A549 (cell line): ENCODE measurements at regions not wholly inside any gene's neighbourhood (a gene's known extent, or its start where the extent isn't known, plus 50 kb on each side); places are given as distances from the start of the nearest gene placed in this dataset.

Source experiments
- ATAC-seq, 2 experiments: fragments of 200-7000 bp in 1 of 2; fragments of >200 bp in 1 of 2; cut with Nextera tagmentation in 1 of 2; cut with Tn5 transposase in 1 of 2; 3 replicates each; pipeline versions ENCODE4 v1.8.0 to v1.9.1; 2018 to 2020; ENCODE audit warnings: mild to moderate bottlenecking in 1 of 2, moderate library complexity in 1 of 2
- CTCF ChIA-PET: fragments of 300-600 bp; sonication (Branson Sonifier 250); formaldehyde crosslinking; extraction: SDS; loops from one replicate; lab custom pipeline; 2021; ENCODE audit warnings: antibody characterized with exemption, inconsistent platforms; lab: Yijun Ruan, JAX
- POLR2A ChIA-PET: fragments of 350-600 bp; formaldehyde crosslinking; extraction: SDS; loops from one replicate; lab custom pipeline; 2021; ENCODE audit warnings: antibody characterized with exemption, inconsistent platforms; lab: Yijun Ruan, JAX
- DNase-seq, 2 experiments: peaks; one replicate each; pipeline versions ENCODE4 v3.0.0 to v3.0.0-alpha.2; 2011 to 2016; ENCODE audit warnings: low read depth in 1 of 2, low spot score in 1 of 2
- FAIRE-seq: peaks from 2 replicates; lab custom pipeline; 2011; peaks lifted over from hg19 to GRCh38; lab: Jason Lieb, UNC
- H3K27ac ChIP-seq, 2 experiments: fragments of >200 bp; sonication (Bioruptor Twin); formaldehyde crosslinking; 3 replicates each; pipeline ENCODE4 v1.5.1; 2016 to 2017
- H3K4me1 ChIP-seq: fragments of >200 bp; sonication (Bioruptor Twin); formaldehyde crosslinking; 3 replicates; pipeline ENCODE4 v1.6.1; 2016
- H3K4me2 ChIP-seq: fragments of >200 bp; sonication (Bioruptor Twin); formaldehyde crosslinking; 3 replicates; pipeline ENCODE4 v1.6.1; 2016
- H3K4me3 ChIP-seq: fragments of >200 bp; sonication (Bioruptor Twin); formaldehyde crosslinking; 3 replicates; pipeline ENCODE4 v1.5.1; 2016
- H3K9me3 ChIP-seq: fragments of >200 bp; sonication (Bioruptor Twin); formaldehyde crosslinking; 3 replicates; pipeline ENCODE4 v1.6.1; 2016
- BHLHE40 ChIP-seq: IDR thresholded peaks from 2 replicates; pipeline ENCODE4 v1.6.1; 2012; ENCODE audit warnings: low read depth, low read length, inconsistent platforms
- CHD2 ChIP-seq: fragments of 150-350 bp; IDR thresholded peaks from 2 replicates; pipeline ENCODE4 v1.6.1; 2014; ENCODE audit warnings: low read length; ENCODE audit not compliant: partially characterized antibody
- EHMT2 ChIP-seq: fragments of 200-600 bp; sonication (generic); IDR thresholded peaks from 2 replicates; pipeline ENCODE4 v1.6.1; 2016; ENCODE audit warnings: antibody characterized with exemption, low read depth, mild to moderate bottlenecking, moderate library complexity
- EP300 ChIP-seq, 2 experiments: fragments of >200 bp; sonication (Bioruptor Twin); formaldehyde crosslinking; IDR thresholded peaks; 2 replicates in 1 of 2; 3 replicates in 1 of 2; pipeline ENCODE4 v1.6.1; 2016 to 2017
- FOSB ChIP-seq: fragments of 250-450 bp; sonication (Bioruptor Pico); IDR thresholded peaks from 2 replicates; pipeline ENCODE4 v1.5.0; 2020; ENCODE audit warnings: mild to moderate bottlenecking, moderate library complexity
- FOSL2 ChIP-seq, 2 experiments: fragments of 450-650 bp in 1 of 2; fragments of >200 bp in 1 of 2; sonication (Bioruptor Twin) in 1 of 2; formaldehyde crosslinking; IDR thresholded peaks; 2 replicates each; pipeline versions ENCODE4 v1.5.0 to v1.6.1; 2016 to 2020; ENCODE audit warnings: mild to moderate bottlenecking in 1 of 2, moderate library complexity in 1 of 2
- GATA3 ChIP-seq: IDR thresholded peaks from 2 replicates; pipeline ENCODE4 v1.6.1; 2012; ENCODE audit warnings: borderline replicate concordance
- HDAC2 ChIP-seq: fragments of 200-600 bp; sonication (generic); IDR thresholded peaks from 2 replicates; pipeline ENCODE4 v1.6.1; 2016
- HES2 ChIP-seq: fragments of >200 bp; sonication (Bioruptor Twin); formaldehyde crosslinking; IDR thresholded peaks from 2 replicates; pipeline ENCODE4 v1.6.1; 2016
- HOXA7 ChIP-seq: fragments of 250-450 bp; sonication (Bioruptor Pico); IDR thresholded peaks from 2 replicates; pipeline ENCODE4 v1.5.0; 2020; ENCODE audit warnings: mild to moderate bottlenecking, moderate library complexity
- HOXB5 ChIP-seq: fragments of 250-450 bp; sonication (Bioruptor Pico); IDR thresholded peaks from 2 replicates; pipeline ENCODE4 v1.5.0; 2020; ENCODE audit warnings: mild to moderate bottlenecking, moderate library complexity
- JUNB ChIP-seq: fragments of >200 bp; sonication (Bioruptor Twin); formaldehyde crosslinking; IDR thresholded peaks from 2 replicates; pipeline ENCODE4 v1.6.1; 2016
- KDM1A ChIP-seq: fragments of 200-600 bp; sonication (generic); IDR thresholded peaks from 2 replicates; pipeline ENCODE4 v1.6.1; 2016; ENCODE audit warnings: low read depth, mild to moderate bottlenecking
- MAFK ChIP-seq: fragments of 450-650 bp; IDR thresholded peaks from 2 replicates; pipeline ENCODE4 v1.6.1; 2014; ENCODE audit not compliant: partially characterized antibody
- MYC ChIP-seq: IDR thresholded peaks from 2 replicates; pipeline ENCODE4 v1.6.1; 2012; ENCODE audit warnings: mild to moderate bottlenecking, inconsistent platforms, low read length, improper control_type of control experiment, borderline replicate concordance
- PBX3 ChIP-seq: IDR thresholded peaks from 2 replicates; pipeline ENCODE4 v1.6.1; 2012
- PHF8 ChIP-seq: fragments of 200-600 bp; sonication (generic); IDR thresholded peaks from 2 replicates; pipeline ENCODE4 v1.6.1; 2016; ENCODE audit warnings: low read depth, mild to moderate bottlenecking, antibody characterized with exemption, moderate library complexity, borderline replicate concordance
- RCOR1 ChIP-seq: fragments of 150-350 bp; IDR thresholded peaks from 2 replicates; pipeline ENCODE4 v1.6.1; 2014; ENCODE audit warnings: antibody characterized with exemption, low read length, low read depth
- SMC3 ChIP-seq: fragments of >200 bp; sonication (Bioruptor Twin); formaldehyde crosslinking; IDR thresholded peaks from 3 replicates; pipeline ENCODE4 v1.6.1; 2018; ENCODE audit warnings: inconsistent platforms
- ZSCAN20 ChIP-seq: fragments of 250-450 bp; sonication (Bioruptor Pico); IDR thresholded peaks from 2 replicates; pipeline ENCODE4 v1.8.0; 2022; ENCODE audit warnings: mild to moderate bottlenecking, moderate library complexity
- WGBS: methylation state at CpG from one replicate; pipeline ENCODE4 v1.1.6; 2017; ENCODE audit errors: missing lambda C conversion rate; 5-methylcytosine and 5-hydroxymethylcytosine counted together

DNA sequence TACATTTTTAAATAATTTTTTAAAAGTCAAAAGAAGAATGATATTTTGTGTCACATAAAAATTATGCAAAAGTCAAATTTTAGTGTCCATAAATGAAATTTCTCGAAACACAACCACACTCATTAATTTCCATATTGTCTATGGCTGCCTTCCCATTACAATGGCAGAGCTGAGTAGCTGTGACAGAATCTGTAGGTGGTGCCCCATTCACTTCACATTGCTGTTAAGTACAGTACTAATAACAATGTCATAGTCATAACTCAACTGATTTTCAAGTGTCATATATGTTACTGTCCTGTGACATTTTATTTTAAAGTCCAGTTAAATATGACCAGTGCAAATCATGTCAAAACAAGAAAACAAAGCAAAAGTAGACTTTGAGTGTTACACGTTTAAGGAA, 114.3 kb downstream of the SPRY2 start:
- POLR2A ChIA-PET = no interaction called here
- no peaks in the 10 kb centered on the region for H3K4me1 ChIP-seq
- H3K9me3 ChIP-seq = no peaks in the 10 kb centered on the region
- ATAC-seq (no peak), FAIRE-seq (no peak), DNase-seq (no peak)
- TF ChIP-seq MYC = no peak
- no peak for TF ChIP-seq FOSB (CRISPR knock-in tag)
- TF ChIP-seq SMC3 = no peak
- no peak for TF ChIP-seq EHMT2
- no peak for TF ChIP-seq PBX3
- TF ChIP-seq PHF8 = no peak
- no peak for TF ChIP-seq HOXA7 (CRISPR knock-in tag)
- no peak for TF ChIP-seq EP300 (IDR thresholded peaks at IDR 0.05)
- TF ChIP-seq MAFK = no peak
- TF ChIP-seq BHLHE40 = no peak
- no peak for TF ChIP-seq RCOR1
- no peak for TF ChIP-seq HDAC2
- TF ChIP-seq KDM1A = no peak
- TF ChIP-seq CHD2 = no peak
- TF ChIP-seq ZSCAN20 (CRISPR knock-in tag) = no peak
- no peak for TF ChIP-seq HES2
- CTCF ChIA-PET = interaction anchor here (0.6 to 1.1 kb wide), 2 partner anchors 11 to 41 kb away, joined by 3 to 4 read pairs; no protein-coding TSS in a partner anchor
- WGBS = 85% methylated on average over 2 of the region's 2 CpGs
- no peak overlapping the region for H3K4me2 ChIP-seq
- no peak overlapping the region for H3K27ac ChIP-seq
- H3K4me3 ChIP-seq = no peak overlapping the region

- H3K4me1 ChIP-seq = no peaks in the 10 kb centered on the region
- DNase-seq (no peak), FAIRE-seq (no peak), ATAC-seq (no peak)
- TF ChIP-seq PHF8 = no peak
- no peak for TF ChIP-seq FOSL2 (IDR thresholded peaks at IDR 0.05)
- TF ChIP-seq FOSL2 (CRISPR knock-in tag; IDR thresholded peaks at IDR 0.05) = peak; percentile 31; the same call in 1 of the 2 replicates
- no peak for TF ChIP-seq HOXB5 (CRISPR knock-in tag)
- TF ChIP-seq JUNB = no peak
- H3K4me3 ChIP-seq = no peak overlapping the region
- CTCF ChIA-PET = no interaction called here
- H3K4me2 ChIP-seq = no peak overlapping the region
- H3K9me3 ChIP-seq = no peaks in the 10 kb centered on the region
- H3K27ac ChIP-seq = no peak overlapping the region
- POLR2A ChIA-PET = no interaction called here
These were observed 116.5 kb downstream of the SPRY2 start for GRCh38 chr13:80224468-80224867.

DNA sequence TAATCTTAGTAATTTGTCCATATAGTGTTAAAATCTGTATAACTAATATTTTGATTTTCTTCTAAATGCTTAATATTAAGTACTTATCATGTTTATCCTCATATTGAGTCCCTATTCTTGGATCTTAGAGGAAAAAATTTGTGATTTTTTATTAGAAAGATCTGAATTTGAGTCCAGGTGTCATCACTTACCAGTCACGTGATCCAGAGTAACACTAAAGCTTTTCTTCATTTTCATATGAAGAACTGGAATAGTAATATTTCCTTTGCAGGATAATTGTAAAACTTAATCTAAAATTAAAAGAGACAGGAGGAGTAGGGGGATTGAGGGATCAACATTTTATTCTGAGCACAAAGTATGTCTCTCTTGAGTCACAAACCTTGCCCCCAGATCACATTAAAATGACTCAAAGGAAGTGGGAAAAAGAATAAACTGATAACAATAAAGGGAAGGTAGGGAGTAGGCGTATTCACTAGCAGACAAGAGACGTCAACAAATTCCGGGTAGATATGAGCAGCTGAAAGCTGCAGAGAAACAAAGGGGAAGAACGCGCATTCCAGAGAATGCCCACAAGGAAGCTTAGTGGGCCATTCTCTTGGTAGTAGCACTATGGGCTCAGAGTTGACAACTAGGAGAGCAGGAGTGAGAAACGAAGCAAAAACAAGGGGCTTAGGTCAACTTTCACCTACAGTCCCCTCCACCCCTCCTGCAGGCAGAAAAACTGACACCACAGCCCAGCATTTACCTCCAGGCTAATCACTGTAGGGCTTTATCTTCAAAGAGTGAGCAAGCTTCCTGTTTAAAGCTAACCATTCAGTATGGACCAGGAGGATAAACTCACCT, 123.1 kb downstream of the SPRY2 start:
- CTCF ChIA-PET = interaction anchor here (1.0 to 1.2 kb wide), 2 partner anchors 16 to 26 kb away, joined by 3 read pairs; no protein-coding TSS in a partner anchor

GRCh38 chr13:80215368-80215767, 125.6 kb downstream of the SPRY2 start:
- FAIRE-seq = no peak
- Histone ChIP-seq H3K4me2 (peak overlapping the region; percentile 58), H3K9me3 (no peaks in the 10 kb centered on the region), H3K27ac (peak overlapping the region; percentile 19 to 61; a peak in 3 of 6 replicates), H3K4me1 (peaks cover 18% of the 10 kb centered on the region), H3K4me3 (no peak overlapping the region)
- 24% methylated on average over 3 of the region's 3 CpGs for WGBS
- ChIA-PET POLR2A (no interaction called here), CTCF (no interaction called here)
- ATAC-seq = peak in 1 of 2 experiments; percentile 61; a peak in 2 of 6 replicates
- DNase-seq = peak in 1 of 2 experiments; percentile 35
- TF ChIP-seq PHF8 (no peak), GATA3 (peak; percentile 37; the same call in 1 of the 2 replicates), FOSL2 (IDR thresholded peaks at IDR 0.05) (no peak), FOSL2 (CRISPR knock-in tag; IDR thresholded peaks at IDR 0.05) (peak; percentile 52; the same call in 1 of the 2 replicates)

More for the DNA sequence above, 123.1 kb downstream of the SPRY2 start:
- POLR2A ChIA-PET = no interaction called here
- DNase-seq (peak in 1 of 2 experiments; percentile 31), FAIRE-seq (no peak), ATAC-seq (peak in 1 of 2 experiments; percentile 51; a peak in 2 of 6 replicates)
- H3K4me3 ChIP-seq = no peak overlapping the region
- H3K4me2 ChIP-seq = no peak overlapping the region
- peaks cover 18% of the 10 kb centered on the region for H3K4me1 ChIP-seq
- 53% methylated on average over 7 of the region's 7 CpGs for WGBS
- TF ChIP-seq FOSB (CRISPR knock-in tag) = no peak
- no peak for TF ChIP-seq SMC3
- no peaks in the 10 kb centered on the region for H3K9me3 ChIP-seq
- peak overlapping the region in 1 of 2 experiments; percentile 39; a peak in 1 of 6 replicates for H3K27ac ChIP-seq
